ENCODE measurements at regions not wholly inside any gene's neighbourhood (a gene's known extent, or its start where the extent isn't known, plus 50 kb on each side); places are given as distances from the start of the nearest gene placed in this dataset.

GRCh38 chr5:34587355-34588241, 68.5 kb upstream of the RAI14 start (continued):
- no peak for TF ChIP-seq PRPF4 (IDR thresholded peaks at IDR 0.05; ENCODE audit: insufficient read depth, low read depth, low read length, poor library complexity, severe bottlenecking)
- TF ChIP-seq RAD51 (IDR thresholded peaks at IDR 0.05; ENCODE audit: borderline replicate concordance, low read depth): no peak
- TF ChIP-seq ZNF398 (CRISPR knock-in tag; IDR thresholded peaks at IDR 0.05): no peak
- 0 out of 4 replicates have a peak, but pooled peaks of 1 of the 2 experiments have one; percentile 24 for TF ChIP-seq TEAD1 (CRISPR knock-in tag; IDR thresholded peaks at IDR 0.05)
- no peak for TF ChIP-seq FIP1L1 (IDR thresholded peaks at IDR 0.05; ENCODE audit: low read depth, low read length, poor library complexity, severe bottlenecking)
- no peak for TF ChIP-seq HEY1 (CRISPR knock-in tag; IDR thresholded peaks at IDR 0.05; ENCODE audit: borderline replicate concordance)
- peak in 1 of 2 experiments; percentile 35 for TF ChIP-seq E2F6 (IDR thresholded peaks at IDR 0.05; ENCODE audit: borderline replicate concordance in 1 of 2, extremely low read depth in 1 of 2, insufficient read depth in 1 of 2, insufficient read length in 1 of 2, low read depth in 1 of 2, low read length in 1 of 2, poor library complexity in 1 of 2, severe bottlenecking in 1 of 2)
- TF ChIP-seq ZNF384 (IDR thresholded peaks at IDR 0.05; ENCODE audit: low read depth, low read length): peak; percentile 8; the same call in 1 of the 2 replicates
- TF ChIP-seq ATF7 (IDR thresholded peaks at IDR 0.05): peak; percentile 89
- 0 out of 2 replicates have a peak, but pooled peaks have one; percentile 28 for TF ChIP-seq CXXC5 (CRISPR knock-in tag; IDR thresholded peaks at IDR 0.05)
- no peak for TF ChIP-seq NUFIP1 (IDR thresholded peaks at IDR 0.05; ENCODE audit: partially characterized antibody)
- no peak for TF ChIP-seq ZNF277 (CRISPR knock-in tag; IDR thresholded peaks at IDR 0.05; ENCODE audit: borderline replicate concordance)
- no peak for TF ChIP-seq CEBPG (CRISPR knock-in tag; IDR thresholded peaks at IDR 0.05)
- TF ChIP-seq CEBPG (tag; conservative IDR thresholded peaks at IDR 0.05 in 1 of 2, IDR thresholded peaks at IDR 0.05 in 1 of 2): no peak; a peak in 1 of 4 replicates
- no peak for TF ChIP-seq COPS2 (conservative IDR thresholded peaks at IDR 0.05)
- no peak for TF ChIP-seq ZC3H11A (IDR thresholded peaks at IDR 0.05; ENCODE audit: low read depth, low read length)
- no peak for TF ChIP-seq NR3C1 (CRISPR knock-in tag; IDR thresholded peaks at IDR 0.05)
- peak; percentile 99 for TF ChIP-seq FOXP1 (CRISPR knock-in tag; IDR thresholded peaks at IDR 0.05)
- TF ChIP-seq POLR2G (IDR thresholded peaks at IDR 0.05; ENCODE audit: low read depth, low read length): no peak
- TF ChIP-seq CBX3 (IDR thresholded peaks at IDR 0.05; ENCODE audit: borderline replicate concordance in 1 of 2, low read length in 2 of 2): peak in 1 of 2 experiments; percentile 50; a peak in 1 of 3 replicates
- TF ChIP-seq ZNF551 (CRISPR knock-in tag; IDR thresholded peaks at IDR 0.05): no peak
- no peak for TF ChIP-seq ZNF436 (CRISPR knock-in tag; IDR thresholded peaks at IDR 0.05)
- TF ChIP-seq THAP7 (CRISPR knock-in tag; IDR thresholded peaks at IDR 0.05): no peak

All from K562 (cell line).